ENCODE measurements at regions not wholly inside any gene's neighbourhood (a gene's known extent, or its start where the extent isn't known, plus 50 kb on each side); places are given as distances from the start of the nearest gene placed in this dataset.

DNA sequence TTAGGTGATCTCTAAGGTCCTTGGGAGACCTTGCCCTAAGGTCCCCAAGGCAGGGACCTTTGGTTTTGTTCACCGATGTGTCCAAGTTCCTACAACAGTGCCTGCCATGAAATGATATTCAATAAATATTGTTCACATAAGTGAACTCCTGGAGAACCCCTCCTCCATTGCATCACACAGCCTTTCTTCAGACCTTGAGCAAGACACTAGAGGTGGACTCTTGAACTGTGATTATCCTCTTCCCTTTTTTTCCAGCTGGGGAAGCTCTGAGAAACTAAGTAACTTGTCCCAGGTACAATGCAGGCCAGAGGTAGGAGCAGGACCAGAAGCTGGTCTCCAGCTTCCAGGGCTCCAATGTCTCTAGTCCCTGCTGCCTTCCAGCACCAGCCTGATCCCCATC lies 76.6 kb upstream of the LMO1 start:
- DNase-seq (ENCODE audit: low spot score): no peak

DNA sequence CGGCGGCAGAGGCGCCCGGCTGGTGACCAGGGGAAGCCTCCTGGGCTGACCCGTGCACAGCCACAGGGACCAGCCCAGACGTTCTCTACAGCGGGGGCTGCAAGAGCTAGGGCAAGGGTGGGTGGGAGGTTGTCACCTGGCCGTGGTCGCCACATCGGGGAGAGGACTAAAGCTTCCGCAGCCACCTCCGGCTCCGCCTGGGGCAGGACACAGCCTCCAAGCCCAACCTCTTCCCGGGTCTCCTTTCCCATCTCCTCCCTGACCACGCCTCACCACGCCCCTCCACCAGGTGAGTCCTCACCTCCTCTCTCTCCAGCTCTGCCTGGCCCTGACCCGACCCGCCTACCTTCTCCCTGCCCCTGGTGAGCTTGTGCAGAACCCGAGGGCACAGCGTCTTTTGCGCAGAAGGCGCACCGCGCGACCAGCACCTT lies 75.9 kb upstream of the LMO1 start:
- DNase-seq (ENCODE audit: low spot score): no peak

DNA sequence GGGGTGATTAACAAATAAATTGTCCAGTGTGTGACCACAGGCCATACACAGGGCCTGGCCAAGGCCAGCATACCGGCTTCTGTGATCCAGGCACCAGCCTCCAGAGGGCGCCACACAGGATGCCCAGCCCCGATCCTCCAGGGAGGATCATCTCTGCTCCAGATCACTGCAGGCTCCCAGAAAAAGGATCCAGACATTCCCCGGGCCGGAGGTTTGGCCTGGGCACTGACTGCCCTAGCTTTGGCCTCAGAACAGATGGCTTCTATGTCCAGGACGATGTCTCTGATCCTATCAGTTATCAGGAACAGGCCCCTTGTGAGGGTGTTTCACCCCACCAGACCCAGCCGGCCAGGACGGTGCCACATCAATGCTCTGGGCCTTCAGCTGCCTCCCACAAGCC lies 74.5 kb upstream of the LMO1 start:
- peak; percentile 46 for DNase-seq (ENCODE audit: low spot score)

DNA sequence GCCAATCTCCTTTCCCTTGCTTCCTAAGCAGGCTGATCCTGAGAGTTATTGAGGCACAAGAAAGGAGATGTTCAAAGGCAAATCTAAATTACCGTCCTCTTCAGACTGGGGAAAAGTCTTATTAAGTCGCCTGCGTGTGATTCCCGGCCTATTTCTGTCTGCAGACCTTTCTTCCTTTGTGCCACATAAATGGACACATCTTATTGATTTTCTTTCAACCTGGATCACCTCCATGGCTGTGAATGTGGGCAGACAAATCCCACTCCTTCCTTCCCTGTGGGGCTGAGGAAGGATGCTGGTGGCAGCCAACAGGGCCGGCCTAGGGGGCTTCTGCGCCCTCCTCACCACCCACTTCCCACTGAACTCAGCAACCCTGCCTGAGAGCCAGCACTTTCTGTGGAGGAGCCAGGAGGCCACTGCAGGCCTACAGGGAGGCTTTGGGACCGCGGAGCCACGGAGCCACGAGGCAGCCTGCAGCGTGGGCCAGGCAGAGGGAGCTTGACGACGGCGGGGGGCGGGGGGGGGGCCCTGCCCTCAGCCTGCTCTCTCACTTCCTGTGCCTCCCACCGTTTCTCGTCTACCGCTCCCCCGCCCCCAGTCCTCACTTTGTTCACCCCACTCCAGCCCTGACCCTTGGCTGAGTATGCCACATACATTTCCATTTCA lies 73.6 kb upstream of the LMO1 start:
- DNase-seq (ENCODE audit: low spot score): no peak

DNA sequence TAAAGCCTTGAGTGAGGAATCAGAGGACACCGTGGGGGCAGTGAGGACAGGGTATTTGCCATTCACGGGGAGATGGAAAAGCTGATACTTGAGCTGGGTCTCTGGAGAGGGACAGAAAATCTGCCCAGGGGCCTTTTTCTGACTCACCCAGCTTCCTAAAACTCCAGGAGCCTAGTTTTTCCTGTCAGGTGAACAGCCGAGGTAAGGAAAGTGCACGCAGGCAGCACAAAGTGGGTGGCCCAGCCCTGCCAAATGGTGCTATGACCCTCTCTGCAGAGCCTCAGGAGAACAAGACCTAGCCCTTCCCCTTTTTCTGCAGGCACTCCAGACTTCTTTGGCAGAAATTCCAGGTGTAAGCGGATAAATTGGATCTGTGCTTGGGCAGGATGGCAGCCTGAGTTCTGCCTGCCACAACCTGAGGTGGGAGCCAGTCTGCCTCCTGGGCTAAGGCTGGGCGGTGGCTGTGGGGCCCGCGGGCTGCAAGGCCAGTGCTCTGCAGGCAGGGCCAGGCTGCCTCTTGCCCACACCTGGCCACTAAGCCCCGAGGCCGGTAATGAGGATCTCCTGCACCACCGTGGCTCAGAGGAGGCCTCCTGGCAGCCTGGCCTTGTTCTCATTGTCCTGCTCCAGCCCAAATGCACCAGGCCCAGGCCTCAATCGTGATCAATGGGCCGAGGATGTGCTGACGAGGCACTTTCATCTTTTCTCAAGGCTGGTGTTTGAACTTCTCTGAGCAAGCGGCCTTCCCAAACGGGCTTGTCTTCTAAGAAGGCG lies 72.9 kb upstream of the LMO1 start:
- no peak for DNase-seq (ENCODE audit: low spot score)

DNA sequence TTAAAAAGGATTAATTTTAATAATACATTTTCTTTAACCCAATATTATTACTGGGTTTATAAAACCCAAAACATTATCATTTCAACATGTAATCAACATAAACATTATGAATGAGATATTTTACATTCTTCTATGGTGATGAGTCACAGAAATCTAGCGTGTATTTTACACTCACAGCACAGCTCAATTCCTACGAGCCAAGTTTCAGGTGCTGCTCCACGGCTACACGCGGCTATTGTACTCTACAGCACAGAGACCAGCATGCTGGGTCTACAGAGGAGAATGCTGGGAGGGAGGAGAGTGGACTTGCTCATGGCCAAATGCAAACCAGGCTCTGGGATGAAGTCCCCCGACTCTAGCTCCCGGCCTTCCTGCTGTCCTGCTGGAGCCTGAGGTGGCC lies 72.0 kb upstream of the LMO1 start:
- no peak for DNase-seq (ENCODE audit: low spot score)

DNA sequence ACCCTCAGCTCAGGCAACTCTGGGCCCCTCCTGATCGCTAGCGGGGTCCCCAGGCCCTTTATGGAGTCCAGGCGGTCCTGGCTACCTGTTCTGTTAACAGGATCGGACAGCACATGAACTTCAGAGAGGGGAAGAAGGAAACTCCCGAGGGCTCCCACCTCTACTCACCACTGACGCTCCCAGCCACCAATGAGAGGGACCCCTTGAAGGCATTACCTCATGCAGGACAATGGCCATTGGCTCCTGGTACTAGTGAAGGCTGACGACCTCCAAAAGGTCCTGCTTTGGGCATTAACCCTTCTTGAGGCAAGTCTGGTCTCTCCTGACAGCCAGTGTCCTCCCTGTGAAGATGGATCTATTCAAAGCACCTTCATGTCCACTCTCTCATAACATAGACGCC lies 71.5 kb upstream of the LMO1 start:
- DNase-seq (ENCODE audit: low spot score): no peak

DNA sequence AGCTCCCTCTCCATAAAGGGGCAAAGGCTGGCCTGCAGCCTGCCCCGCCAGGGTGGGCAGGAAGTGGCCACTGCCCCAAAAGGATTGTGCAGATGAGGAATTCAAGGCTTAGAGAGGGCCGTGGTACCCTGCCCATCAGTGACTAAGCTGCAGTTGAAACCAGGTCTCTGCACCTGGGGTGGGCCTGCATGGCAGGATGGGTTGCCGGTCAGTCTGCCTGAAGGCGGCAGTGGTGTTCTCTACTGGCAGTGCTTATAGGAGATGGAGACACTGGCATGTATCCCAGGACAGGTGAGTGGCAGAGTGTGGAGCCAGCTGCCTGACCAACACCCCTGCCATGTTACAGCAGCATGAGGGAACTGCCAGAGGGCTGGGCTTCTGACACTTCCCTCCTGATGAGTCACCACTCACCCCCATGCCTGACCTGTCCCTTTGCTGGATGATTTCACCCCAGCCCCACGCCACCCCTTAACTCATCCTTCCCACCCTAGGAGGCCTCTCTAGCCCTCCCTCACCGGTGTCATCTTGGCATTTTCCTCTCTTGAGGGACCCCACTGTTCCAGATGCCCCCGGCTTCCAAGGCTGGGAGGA lies 70.2 kb upstream of the LMO1 start:
- DNase-seq (ENCODE audit: low spot score): peak; percentile 89

DNA sequence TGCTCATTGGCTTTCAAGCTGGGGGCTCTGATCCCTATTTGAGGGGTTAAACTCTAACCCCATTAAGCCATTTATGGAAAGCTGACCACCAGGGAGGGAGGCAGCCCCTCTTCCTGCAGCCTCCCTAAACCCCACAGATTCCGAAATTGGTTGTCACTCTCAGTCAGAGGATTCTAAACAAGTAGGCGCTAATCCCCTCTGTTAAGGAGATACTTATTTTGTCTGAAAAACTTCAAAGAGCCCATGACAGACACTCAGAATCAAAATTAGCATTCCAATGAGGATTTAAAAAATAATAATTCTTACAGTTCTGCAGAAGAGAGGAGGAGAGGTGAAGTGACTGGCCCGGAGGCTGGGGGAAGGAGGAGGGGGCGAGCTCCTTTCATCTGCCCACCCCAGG lies 69.7 kb upstream of the LMO1 start:
- DNase-seq (ENCODE audit: low spot score): no peak

DNA sequence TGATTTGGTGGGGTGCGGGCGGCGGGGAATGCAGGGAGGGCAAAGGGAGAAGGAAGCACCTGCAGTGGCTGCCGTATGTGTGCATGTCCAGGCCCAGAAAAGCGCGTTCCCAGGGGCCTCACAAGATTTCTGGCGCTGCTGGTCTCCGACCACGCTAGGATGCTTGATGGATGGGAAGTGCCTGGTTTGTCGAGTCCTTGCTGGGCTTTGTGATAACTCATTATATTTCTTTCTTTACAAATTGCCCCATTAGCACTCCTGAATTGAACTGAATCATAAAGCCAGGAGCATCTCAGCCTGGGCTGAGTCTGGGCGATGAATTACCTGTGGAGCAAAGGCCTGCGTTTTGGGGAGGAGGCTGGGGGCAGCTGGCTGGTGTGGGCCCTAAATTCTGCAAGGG lies 69.2 kb upstream of the LMO1 start:
- no peak for DNase-seq (ENCODE audit: low spot score)

DNA sequence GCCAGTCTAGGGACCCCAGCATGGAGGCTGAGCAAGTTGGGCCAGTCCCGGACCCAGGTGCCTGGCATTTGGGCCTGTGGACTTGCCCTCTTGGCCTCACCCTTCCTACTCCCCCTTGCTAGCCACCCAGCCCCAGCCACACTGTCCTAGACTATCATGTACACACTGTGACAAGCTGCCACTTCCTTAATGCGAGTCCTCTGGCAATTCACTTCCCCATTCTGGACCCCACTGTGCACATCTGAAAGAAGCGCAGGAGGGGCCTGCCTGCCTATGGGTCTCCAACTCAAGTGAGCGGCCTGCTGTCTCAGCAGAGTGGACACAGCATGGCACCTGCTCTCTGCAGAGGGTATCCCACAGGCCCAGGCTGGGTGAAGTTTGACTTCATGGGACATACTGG lies 68.5 kb upstream of the LMO1 start:
- no peak for DNase-seq (ENCODE audit: low spot score)

DNA sequence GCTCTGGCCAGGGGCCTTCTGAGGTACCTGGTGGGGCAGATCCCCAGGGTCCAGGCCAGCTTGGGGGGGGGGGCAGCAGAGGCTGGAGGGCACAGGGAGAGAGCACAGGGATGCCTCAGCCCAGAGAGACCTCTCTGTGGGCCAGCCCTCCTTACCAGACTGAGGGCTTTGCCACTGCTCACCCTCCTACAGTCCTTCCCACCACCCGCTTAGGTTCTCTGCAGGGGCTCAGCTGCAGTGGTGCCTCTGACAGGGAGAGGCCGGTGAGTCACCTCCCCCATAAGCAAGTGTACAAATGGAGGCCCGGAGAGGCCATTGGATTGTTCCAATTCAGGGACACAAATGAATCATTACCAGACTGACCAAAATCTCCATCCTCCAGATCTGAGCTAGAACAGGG lies 68.1 kb upstream of the LMO1 start:
- peak; percentile 71 for DNase-seq (ENCODE audit: low spot score)

DNA sequence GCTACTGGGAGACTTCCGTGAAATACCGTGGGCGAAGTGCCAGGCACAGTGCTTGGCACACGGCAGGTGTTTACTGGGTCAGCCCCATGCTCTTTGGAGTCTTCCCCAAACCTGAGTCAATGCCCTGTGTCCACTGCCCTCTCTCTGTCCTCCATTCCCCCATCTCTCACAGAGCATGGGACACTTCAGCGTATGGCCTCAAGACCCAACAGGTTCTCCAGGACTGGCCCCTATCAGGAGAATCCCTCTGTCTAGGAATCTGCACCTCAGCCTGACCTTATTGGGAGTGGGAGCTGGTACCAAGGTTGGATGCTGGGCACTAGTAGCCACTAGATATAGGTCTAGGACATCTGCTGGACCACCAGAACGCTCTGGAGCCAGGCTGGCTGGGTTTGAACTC lies 67.2 kb upstream of the LMO1 start:
- no peak for DNase-seq (ENCODE audit: low spot score)

DNA sequence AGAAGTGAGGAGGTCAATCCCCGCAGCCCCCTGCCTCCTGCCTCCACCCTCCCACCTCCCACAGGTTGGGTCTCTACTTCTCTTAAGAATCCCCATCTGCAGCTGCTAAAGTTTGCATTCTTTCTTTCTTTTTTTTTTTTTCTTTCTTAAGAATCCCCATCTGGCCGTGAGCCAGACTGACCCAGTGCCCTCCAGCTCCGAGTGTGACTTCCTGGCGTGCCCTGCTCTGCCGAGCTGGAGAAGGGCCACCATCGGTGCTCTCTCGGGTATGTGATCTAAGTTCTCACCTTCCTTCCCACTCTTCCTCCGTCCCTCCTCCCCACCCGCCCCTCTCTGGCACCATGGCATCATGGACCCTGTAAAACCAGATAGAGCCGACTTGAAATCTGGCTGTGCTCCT lies 66.7 kb upstream of the LMO1 start:
- no peak for DNase-seq (ENCODE audit: low spot score)

DNA sequence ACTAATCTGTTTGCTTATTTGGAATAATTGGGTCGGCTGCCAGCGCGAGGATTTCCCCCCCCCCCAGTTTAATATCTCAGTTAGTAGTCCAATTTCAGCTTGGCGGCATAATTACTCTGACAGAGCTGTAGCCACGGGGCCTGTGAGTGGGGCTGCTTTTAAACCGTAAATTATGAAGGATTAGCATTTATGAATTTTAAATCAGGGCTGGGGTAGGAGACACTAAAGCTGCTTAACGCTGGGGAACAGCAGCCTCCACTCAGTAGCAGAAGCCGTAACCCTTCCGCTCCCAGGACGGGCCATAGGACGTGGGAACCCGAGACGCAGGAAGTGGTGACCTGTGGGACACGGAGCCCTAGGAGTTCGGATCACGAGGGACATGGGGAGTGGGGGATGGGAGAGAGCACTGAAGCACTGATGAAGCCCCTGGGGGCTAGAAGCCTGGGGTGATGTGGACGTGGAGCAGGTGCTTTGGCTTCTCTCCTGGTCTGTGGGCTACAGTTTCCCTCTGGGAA lies 66.2 kb upstream of the LMO1 start:
- no peak for DNase-seq (ENCODE audit: low spot score)

DNA sequence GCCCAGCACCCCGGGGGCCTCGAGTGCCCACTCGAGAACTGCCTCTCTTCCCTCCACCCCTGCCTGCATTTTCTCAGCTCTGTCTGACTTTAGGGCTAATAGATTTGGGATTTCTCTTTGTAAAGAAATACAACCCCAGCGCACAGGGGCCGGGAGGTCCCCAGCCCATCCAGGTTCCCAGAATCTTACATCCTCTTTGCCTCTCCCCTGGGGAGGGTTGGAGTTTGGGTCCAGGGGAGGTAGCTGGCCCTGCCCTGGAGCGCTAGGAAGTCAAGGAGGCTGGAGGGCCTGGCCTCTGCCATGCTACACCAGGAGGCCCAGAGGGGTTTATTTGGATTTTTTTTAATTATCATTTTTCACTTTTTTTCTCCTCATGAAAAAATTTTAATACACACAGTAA lies 65.7 kb upstream of the LMO1 start:
- no peak for DNase-seq (ENCODE audit: low spot score)

DNA sequence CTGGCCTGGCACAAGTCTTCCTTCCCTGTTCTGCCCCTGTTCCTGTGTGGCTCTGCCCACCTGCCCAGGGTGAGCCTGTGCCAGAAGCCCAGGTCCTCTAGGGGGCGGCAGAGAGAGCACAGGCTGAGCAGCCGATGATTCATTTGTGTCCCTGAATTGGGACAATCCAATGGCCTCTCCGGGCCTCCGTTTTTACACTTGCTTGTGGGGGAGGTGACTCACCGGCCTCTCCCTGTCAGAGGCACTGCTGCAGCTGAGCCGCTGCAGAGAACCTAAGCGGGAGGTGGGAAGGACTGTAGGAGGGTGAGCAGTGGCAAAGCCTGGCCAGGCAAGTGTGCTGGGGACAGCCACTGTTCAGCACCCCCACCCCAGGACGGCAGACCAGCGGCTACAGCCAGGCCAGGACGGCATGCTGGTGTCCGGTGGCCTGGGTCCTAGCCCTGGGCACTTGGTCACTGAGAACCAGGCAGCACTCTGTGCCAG lies 65.2 kb upstream of the LMO1 start:
- peak; percentile 96 for DNase-seq (ENCODE audit: low spot score)

DNA sequence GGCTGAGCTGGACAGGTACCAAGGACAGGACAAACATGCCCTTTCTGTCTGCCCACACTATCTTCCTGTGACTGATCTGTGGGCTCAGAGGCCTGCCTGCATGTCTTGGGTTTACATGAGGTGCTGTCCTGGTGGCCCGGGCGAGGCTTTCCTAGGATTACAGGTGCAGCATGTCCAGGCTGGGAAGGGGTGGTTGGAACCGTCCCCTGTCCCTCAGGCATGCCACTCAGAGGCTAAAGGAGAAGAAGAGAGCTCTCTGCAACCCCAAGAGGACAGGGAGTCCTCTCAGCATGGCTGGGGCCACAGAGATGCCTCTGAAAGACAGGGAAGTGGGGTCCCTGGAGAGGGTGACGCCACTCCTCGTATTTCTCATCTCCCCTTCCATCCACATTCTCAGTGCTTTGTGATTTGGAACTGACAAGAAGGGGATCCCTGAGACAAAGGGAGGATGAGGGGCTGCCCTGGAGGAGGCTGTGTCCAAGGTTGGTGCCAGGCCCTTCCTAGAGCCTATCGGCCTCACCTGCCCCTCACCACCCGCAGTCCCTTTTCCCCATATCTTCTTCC lies 64.6 kb upstream of the LMO1 start:
- DNase-seq (ENCODE audit: low spot score): no peak

DNA sequence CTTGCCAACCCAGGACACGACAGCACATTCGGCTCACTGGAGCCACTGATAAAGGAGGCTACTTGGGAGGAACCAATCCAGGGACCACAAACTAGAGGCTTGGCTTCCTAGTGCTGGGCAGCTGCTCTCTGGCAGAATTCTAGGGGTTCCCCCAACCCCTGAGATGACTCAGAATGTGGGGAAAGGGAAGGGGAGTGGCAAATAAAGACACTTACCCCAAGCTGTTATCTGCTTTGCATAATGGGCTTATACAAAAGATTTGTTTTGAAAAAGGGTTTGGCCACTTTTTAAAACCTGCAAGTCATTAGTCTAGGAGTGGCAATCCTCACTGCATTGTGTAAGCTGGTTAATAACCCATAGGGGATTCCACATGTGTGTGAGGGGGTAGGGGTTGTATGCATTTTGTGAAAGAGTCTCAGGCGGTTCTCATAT lies 64.1 kb upstream of the LMO1 start:
- peak; percentile 56 for DNase-seq (ENCODE audit: low spot score)

DNA sequence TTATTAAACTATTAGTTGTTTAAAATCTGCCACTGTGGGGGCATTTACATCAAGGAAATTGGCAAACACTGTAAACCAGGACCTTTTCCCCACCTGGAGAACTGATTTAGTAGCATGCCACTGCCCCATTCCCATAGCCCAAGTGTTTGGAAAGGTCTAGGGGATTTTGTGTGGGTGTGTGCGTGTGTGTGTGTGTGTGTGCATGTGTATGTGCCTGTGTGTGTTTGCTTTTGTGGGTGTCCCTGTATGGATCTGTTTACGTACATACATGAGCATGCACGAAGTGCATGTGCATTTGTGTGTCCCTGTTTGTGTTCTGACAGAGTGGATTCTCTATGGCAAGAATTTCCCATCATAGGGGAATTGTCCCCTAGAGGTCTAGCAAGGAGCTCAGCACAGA lies 62.7 kb upstream of the LMO1 start:
- no peak for DNase-seq (ENCODE audit: low spot score)

DNA sequence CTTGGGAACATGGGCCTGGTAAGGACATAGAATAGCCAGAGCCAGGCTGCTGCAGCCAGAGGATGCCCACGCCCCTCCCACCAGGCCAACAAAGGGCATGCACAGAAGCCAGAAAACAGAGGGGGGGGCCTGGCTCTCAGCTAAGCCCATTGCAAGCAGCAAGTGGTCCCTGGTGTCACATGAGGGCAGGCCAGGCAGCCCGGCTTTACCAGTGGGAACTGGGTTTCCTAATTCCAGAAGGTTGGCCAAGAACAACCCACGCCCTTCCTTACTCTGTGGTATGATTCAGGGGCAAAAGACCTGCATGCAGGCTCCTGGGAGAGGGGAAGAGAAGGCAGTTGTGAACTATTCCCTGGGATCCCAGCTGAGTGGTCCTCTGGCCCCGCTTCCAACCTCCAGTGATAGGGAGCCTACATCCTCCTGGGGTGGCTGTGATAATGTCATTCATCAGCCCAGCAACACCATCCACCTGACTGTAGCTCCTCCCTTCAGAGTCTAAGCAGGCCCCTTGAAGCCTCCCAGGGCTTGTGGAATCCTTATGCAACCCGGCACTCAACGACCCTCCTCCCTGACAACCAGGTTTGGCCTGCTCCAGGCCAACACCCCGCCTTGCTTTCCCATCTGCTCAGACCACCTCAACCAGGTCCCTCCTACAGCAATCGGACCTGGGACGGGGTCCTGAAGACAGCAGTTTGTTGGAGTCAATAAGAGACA lies 62.1 kb upstream of the LMO1 start:
- no peak for DNase-seq (ENCODE audit: low spot score)
